K562 (cell line): ENCODE measurements at regions not wholly inside any gene's neighbourhood (a gene's known extent, or its start where the extent isn't known, plus 50 kb on each side); places are given as distances from the start of the nearest gene placed in this dataset.

Experiments used
- CBFA2T3 ChIP-seq: fragments of 450-650 bp; IDR thresholded peaks from 2 replicates; pipeline ENCODE4 v1.6.1; 2017
- CC2D1A ChIP-seq: fragments of 450-650 bp; IDR thresholded peaks from 2 replicates; pipeline ENCODE4 v1.6.1; 2017; ENCODE audit warnings: mild to moderate bottlenecking
- EGR1 ChIP-seq: fragments of 450-650 bp; conservative IDR thresholded peaks from 2 replicates; pipeline ENCODE4 v1.6.1; 2017; ENCODE audit warnings: mild to moderate bottlenecking
- MEIS2 ChIP-seq: fragments of 450-650 bp; IDR thresholded peaks from 2 replicates; pipeline ENCODE4 v1.6.1; 2014; ENCODE audit warnings: mild to moderate bottlenecking; ENCODE audit not compliant: partially characterized antibody
- NR2C2 ChIP-seq, 2 experiments: fragments of 200-800 bp in 1 of 2; sonication (Bioruptor generic) in 1 of 2; sonication (generic) in 1 of 2; formaldehyde crosslinking in 1 of 2; IDR thresholded peaks; 2 replicates each; pipeline versions ENCODE4 v1.6.1 to v1.8.0; 2016 to 2022; ENCODE audit warnings: mild to moderate bottlenecking in 1 of 2, missing compliant biosample characterization in 1 of 2, missing genetic modification characterization in 1 of 2, missing genetic modification reagents in 1 of 2
- POLR2B ChIP-seq: fragments of 450-650 bp; IDR thresholded peaks from 2 replicates; pipeline ENCODE4 v1.6.1; 2018; ENCODE audit warnings: low read depth; ENCODE audit not compliant: partially characterized antibody
- RUNX1 ChIP-seq: sonication (generic); IDR thresholded peaks from 2 replicates; pipeline ENCODE4 v1.6.1; 2016; ENCODE audit warnings: antibody characterized with exemption, low read depth
- SIN3B ChIP-seq: fragments of 450-650 bp; IDR thresholded peaks from 2 replicates; pipeline ENCODE4 v1.6.1; 2017; ENCODE audit warnings: low read depth, mild to moderate bottlenecking, moderate library complexity
- SLC30A9 ChIP-seq: fragments of 250-450 bp; sonication (Bioruptor Pico); IDR thresholded peaks from 2 replicates; pipeline ENCODE4 v1.8.0; 2022; ENCODE audit warnings: mild to moderate bottlenecking, moderate library complexity
- ZFPM2 ChIP-seq: fragments of 250-450 bp; sonication (Bioruptor Pico); IDR thresholded peaks from 2 replicates; pipeline ENCODE4 v1.5.1; 2022; ENCODE audit warnings: mild to moderate bottlenecking
- ZNF583 ChIP-seq: fragments of 250-450 bp; sonication (Bioruptor Pico); IDR thresholded peaks from 2 replicates; pipeline ENCODE4 v1.4.0; 2020
- TF ChIP-seq, protein P1 (sequence below): fragments of 450-650 bp; IDR thresholded peaks from 2 replicates; pipeline ENCODE4 v1.6.1; 2016; ENCODE audit warnings: mild to moderate bottlenecking, moderate library complexity
- TF ChIP-seq, protein P2 (sequence below): fragments of 450-650 bp; conservative IDR thresholded peaks from 2 replicates; pipeline ENCODE4 v1.6.1; 2016; ENCODE audit warnings: missing genetic modification characterization, low read depth, mild to moderate bottlenecking, control low read depth, missing compliant biosample characterization
- TF ChIP-seq, protein P3 (sequence below): sonication (generic); formaldehyde crosslinking; IDR thresholded peaks from 2 replicates; pipeline ENCODE4 v1.8.1; 2022; ENCODE audit warnings: missing genetic modification reagents

DNA sequence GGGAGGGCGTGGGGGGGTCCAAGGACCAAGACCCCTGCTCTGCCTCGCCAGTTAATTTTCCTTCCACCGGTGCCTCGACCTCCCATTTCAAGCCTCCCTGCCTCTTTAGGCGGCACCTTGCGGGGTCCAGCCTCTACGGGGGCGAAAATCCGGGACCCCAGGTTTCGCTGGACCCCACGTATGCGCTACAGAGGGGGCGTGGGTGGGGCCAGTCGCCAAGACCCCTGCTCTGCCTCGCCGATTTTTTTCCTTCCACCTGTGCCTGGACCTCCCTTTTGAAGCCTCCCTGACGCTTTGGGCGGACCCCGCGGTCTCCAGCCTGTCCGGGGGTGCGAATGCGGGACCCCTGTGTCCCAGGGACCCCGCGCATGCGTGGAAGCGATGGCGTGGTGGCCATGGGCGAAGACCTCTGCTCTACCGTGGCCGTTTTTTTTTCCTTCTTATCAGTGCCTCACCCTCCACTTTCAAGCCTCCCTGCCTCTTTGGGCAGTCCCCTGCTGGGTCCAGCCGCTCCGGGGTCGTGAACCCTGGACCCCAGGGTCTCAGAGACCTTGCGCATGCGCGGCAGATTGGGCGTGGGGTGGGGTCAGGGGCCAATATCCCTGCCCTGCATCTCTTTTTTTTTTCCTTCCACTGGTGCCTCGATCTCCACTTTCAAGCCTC is 324.2 kb downstream of the ALG10 start (continued):
- TF ChIP-seq NR2C2 (CRISPR knock-in tag; IDR thresholded peaks at IDR 0.05) (no peak), NR2C2 (tag; IDR thresholded peaks at IDR 0.05) (peak; percentile 91), EGR1 (peak; percentile 66), CBFA2T3 (peak; percentile 20; the same call in 1 of the 2 replicates), CC2D1A (peak; percentile 72; the same call in 1 of the 2 replicates), MEIS2 (peak; percentile 76), SIN3B (no peak), ZNF583 (CRISPR knock-in tag) (0 out of 2 replicates have a peak, but pooled peaks have one; percentile 29), ZFPM2 (no peak), RUNX1 (0 out of 2 replicates have a peak, but pooled peaks have one; percentile 2), POLR2B (peak; percentile 50), SLC30A9 (CRISPR knock-in tag) (no peak)
- TF ChIP-seq, protein P1, sequence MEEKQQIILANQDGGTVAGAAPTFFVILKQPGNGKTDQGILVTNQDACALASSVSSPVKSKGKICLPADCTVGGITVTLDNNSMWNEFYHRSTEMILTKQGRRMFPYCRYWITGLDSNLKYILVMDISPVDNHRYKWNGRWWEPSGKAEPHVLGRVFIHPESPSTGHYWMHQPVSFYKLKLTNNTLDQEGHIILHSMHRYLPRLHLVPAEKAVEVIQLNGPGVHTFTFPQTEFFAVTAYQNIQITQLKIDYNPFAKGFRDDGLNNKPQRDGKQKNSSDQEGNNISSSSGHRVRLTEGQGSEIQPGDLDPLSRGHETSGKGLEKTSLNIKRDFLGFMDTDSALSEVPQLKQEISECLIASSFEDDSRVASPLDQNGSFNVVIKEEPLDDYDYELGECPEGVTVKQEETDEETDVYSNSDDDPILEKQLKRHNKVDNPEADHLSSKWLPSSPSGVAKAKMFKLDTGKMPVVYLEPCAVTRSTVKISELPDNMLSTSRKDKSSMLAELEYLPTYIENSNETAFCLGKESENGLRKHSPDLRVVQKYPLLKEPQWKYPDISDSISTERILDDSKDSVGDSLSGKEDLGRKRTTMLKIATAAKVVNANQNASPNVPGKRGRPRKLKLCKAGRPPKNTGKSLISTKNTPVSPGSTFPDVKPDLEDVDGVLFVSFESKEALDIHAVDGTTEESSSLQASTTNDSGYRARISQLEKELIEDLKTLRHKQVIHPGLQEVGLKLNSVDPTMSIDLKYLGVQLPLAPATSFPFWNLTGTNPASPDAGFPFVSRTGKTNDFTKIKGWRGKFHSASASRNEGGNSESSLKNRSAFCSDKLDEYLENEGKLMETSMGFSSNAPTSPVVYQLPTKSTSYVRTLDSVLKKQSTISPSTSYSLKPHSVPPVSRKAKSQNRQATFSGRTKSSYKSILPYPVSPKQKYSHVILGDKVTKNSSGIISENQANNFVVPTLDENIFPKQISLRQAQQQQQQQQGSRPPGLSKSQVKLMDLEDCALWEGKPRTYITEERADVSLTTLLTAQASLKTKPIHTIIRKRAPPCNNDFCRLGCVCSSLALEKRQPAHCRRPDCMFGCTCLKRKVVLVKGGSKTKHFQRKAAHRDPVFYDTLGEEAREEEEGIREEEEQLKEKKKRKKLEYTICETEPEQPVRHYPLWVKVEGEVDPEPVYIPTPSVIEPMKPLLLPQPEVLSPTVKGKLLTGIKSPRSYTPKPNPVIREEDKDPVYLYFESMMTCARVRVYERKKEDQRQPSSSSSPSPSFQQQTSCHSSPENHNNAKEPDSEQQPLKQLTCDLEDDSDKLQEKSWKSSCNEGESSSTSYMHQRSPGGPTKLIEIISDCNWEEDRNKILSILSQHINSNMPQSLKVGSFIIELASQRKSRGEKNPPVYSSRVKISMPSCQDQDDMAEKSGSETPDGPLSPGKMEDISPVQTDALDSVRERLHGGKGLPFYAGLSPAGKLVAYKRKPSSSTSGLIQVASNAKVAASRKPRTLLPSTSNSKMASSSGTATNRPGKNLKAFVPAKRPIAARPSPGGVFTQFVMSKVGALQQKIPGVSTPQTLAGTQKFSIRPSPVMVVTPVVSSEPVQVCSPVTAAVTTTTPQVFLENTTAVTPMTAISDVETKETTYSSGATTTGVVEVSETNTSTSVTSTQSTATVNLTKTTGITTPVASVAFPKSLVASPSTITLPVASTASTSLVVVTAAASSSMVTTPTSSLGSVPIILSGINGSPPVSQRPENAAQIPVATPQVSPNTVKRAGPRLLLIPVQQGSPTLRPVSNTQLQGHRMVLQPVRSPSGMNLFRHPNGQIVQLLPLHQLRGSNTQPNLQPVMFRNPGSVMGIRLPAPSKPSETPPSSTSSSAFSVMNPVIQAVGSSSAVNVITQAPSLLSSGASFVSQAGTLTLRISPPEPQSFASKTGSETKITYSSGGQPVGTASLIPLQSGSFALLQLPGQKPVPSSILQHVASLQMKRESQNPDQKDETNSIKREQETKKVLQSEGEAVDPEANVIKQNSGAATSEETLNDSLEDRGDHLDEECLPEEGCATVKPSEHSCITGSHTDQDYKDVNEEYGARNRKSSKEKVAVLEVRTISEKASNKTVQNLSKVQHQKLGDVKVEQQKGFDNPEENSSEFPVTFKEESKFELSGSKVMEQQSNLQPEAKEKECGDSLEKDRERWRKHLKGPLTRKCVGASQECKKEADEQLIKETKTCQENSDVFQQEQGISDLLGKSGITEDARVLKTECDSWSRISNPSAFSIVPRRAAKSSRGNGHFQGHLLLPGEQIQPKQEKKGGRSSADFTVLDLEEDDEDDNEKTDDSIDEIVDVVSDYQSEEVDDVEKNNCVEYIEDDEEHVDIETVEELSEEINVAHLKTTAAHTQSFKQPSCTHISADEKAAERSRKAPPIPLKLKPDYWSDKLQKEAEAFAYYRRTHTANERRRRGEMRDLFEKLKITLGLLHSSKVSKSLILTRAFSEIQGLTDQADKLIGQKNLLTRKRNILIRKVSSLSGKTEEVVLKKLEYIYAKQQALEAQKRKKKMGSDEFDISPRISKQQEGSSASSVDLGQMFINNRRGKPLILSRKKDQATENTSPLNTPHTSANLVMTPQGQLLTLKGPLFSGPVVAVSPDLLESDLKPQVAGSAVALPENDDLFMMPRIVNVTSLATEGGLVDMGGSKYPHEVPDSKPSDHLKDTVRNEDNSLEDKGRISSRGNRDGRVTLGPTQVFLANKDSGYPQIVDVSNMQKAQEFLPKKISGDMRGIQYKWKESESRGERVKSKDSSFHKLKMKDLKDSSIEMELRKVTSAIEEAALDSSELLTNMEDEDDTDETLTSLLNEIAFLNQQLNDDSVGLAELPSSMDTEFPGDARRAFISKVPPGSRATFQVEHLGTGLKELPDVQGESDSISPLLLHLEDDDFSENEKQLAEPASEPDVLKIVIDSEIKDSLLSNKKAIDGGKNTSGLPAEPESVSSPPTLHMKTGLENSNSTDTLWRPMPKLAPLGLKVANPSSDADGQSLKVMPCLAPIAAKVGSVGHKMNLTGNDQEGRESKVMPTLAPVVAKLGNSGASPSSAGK = peak; percentile 55; the same call in 1 of the 2 replicates
- TF ChIP-seq, protein P2, sequence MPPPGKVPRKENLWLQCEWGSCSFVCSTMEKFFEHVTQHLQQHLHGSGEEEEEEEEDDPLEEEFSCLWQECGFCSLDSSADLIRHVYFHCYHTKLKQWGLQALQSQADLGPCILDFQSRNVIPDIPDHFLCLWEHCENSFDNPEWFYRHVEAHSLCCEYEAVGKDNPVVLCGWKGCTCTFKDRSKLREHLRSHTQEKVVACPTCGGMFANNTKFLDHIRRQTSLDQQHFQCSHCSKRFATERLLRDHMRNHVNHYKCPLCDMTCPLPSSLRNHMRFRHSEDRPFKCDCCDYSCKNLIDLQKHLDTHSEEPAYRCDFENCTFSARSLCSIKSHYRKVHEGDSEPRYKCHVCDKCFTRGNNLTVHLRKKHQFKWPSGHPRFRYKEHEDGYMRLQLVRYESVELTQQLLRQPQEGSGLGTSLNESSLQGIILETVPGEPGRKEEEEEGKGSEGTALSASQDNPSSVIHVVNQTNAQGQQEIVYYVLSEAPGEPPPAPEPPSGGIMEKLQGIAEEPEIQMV = peak; percentile 85
- TF ChIP-seq, protein P3, sequence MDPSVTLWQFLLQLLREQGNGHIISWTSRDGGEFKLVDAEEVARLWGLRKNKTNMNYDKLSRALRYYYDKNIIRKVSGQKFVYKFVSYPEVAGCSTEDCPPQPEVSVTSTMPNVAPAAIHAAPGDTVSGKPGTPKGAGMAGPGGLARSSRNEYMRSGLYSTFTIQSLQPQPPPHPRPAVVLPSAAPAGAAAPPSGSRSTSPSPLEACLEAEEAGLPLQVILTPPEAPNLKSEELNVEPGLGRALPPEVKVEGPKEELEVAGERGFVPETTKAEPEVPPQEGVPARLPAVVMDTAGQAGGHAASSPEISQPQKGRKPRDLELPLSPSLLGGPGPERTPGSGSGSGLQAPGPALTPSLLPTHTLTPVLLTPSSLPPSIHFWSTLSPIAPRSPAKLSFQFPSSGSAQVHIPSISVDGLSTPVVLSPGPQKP (CRISPR knock-in tag) = no peak
